DND-41 (cell line): ENCODE measurements at regions not wholly inside any gene's neighbourhood (a gene's known extent, or its start where the extent isn't known, plus 50 kb on each side); places are given as distances from the start of the nearest gene placed in this dataset.

Experiments used
- ATAC-seq: fragments of 200-7000 bp; cut with Tn5 transposase; 3 replicates; pipeline ENCODE4 v1.9.1; 2021; ENCODE audit warnings: low read depth; ENCODE audit not compliant: insufficient read depth
- DNase-seq: peaks from one replicate; pipeline ENCODE4 v3.0.0-alpha.2; 2020
- H2AFZ ChIP-seq: 2 replicates; pipeline ENCODE4 v1.6.0; 2012; ENCODE audit warnings: low read depth, low read length
- H3K27ac ChIP-seq: 2 replicates; pipeline ENCODE4 v1.5.1; 2012; ENCODE audit warnings: low read length, inconsistent platforms
- H3K27me3 ChIP-seq: fragments of 200-600 bp; sonication (generic); 2 replicates; pipeline ENCODE4 v1.6.0; 2012; ENCODE audit warnings: low read length, mild to moderate bottlenecking, inconsistent platforms; ENCODE audit not compliant: insufficient read depth, poor library complexity
- H3K36me3 ChIP-seq: 2 replicates; pipeline ENCODE4 v1.5.1; 2012; ENCODE audit warnings: low read length, inconsistent platforms; ENCODE audit not compliant: insufficient read depth
- H3K4me1 ChIP-seq: 2 replicates; pipeline ENCODE4 v1.5.1; 2012; ENCODE audit warnings: mild to moderate bottlenecking, low read length; ENCODE audit not compliant: insufficient read depth
- H3K4me2 ChIP-seq: 2 replicates; pipeline ENCODE4 v1.6.0; 2012; ENCODE audit warnings: mild to moderate bottlenecking, moderate library complexity, low read length, inconsistent platforms; ENCODE audit not compliant: insufficient read depth
- H3K4me3 ChIP-seq, 2 experiments: fragments of 200-600 bp in 1 of 2; shearing (Covaris generic) in 1 of 2; 2 replicates each; pipeline ENCODE4 v1.5.1; 2012 to 2016; ENCODE audit warnings: inconsistent platforms in 2 of 2, low read length in 2 of 2, mild to moderate bottlenecking in 2 of 2, low read depth in 1 of 2, moderate library complexity in 1 of 2
- H3K79me2 ChIP-seq: 2 replicates; pipeline ENCODE4 v1.6.0; 2012; ENCODE audit warnings: low read length, inconsistent platforms; ENCODE audit not compliant: insufficient read depth
- H3K9ac ChIP-seq: 2 replicates; pipeline ENCODE4 v1.6.0; 2012; ENCODE audit warnings: low read depth, mild to moderate bottlenecking, inconsistent platforms, low read length, moderate library complexity
- H3K9me3 ChIP-seq: 2 replicates; pipeline ENCODE4 v1.5.1; 2012; ENCODE audit warnings: low read length, moderate library complexity, mild to moderate bottlenecking, inconsistent platforms; ENCODE audit not compliant: insufficient read depth, severe bottlenecking
- H4K20me1 ChIP-seq: 2 replicates; pipeline ENCODE4 v1.6.0; 2012; ENCODE audit warnings: low read length; ENCODE audit not compliant: insufficient read depth
- CTCF ChIP-seq: IDR thresholded peaks from 2 replicates; pipeline ENCODE4 v1.5.1; 2012; ENCODE audit warnings: borderline replicate concordance, low read length, moderate library complexity, mild to moderate bottlenecking; ENCODE audit not compliant: poor library complexity, severe bottlenecking; ENCODE audit errors: extremely low read depth
- EZH2 ChIP-seq: IDR thresholded peaks from 3 replicates; pipeline ENCODE4 v1.6.1; 2012; ENCODE audit warnings: borderline replicate concordance, low read depth, mild to moderate bottlenecking, moderate library complexity, low read length, inconsistent platforms; ENCODE audit not compliant: severe bottlenecking

- H3K27me3 ChIP-seq: peaks cover 18% of the 10 kb centered on the region
- H3K4me3 ChIP-seq: no peak overlapping the region
- H3K9me3 ChIP-seq: no peaks in the 10 kb centered on the region
- H3K9ac ChIP-seq: no peak overlapping the region
- H3K4me2 ChIP-seq: no peak overlapping the region
- no peak overlapping the region for H3K27ac ChIP-seq
- no peak for TF ChIP-seq CTCF
- H4K20me1 ChIP-seq: no peaks in the 10 kb centered on the region
- H2AFZ ChIP-seq: no peak overlapping the region
- DNase-seq (no peak), ATAC-seq (no peak)
- H3K4me1 ChIP-seq: no peaks in the 10 kb centered on the region
- H3K79me2 ChIP-seq: no peaks in the 10 kb centered on the region
- H3K36me3 ChIP-seq: no peaks in the 10 kb centered on the region
Observed at GRCh38 chr1:38787041-38787440, 72.5 kb downstream of the RRAGC start.

- Histone ChIP-seq H3K36me3 (no peaks in the 10 kb centered on the region), H2AFZ (no peak overlapping the region), H3K79me2 (no peaks in the 10 kb centered on the region), H3K9me3 (no peaks in the 10 kb centered on the region), H3K4me1 (no peaks in the 10 kb centered on the region), H3K27ac (no peak overlapping the region), H3K4me3 (no peak overlapping the region), H3K27me3 (peaks cover 18% of the 10 kb centered on the region), H3K9ac (no peak overlapping the region), H4K20me1 (no peaks in the 10 kb centered on the region), H3K4me2 (no peak overlapping the region)
- TF ChIP-seq CTCF (no peak), EZH2 (no peak)
- no peak for ATAC-seq
- no peak for DNase-seq
Observed at GRCh38 chr1:38786040-38786436, 73.5 kb downstream of the RRAGC start.

GRCh38 chr1:38785285-38786039, 74.1 kb downstream of the RRAGC start:
- no peak for TF ChIP-seq CTCF
- no peak for TF ChIP-seq EZH2
- Histone ChIP-seq H3K27me3 (peaks cover 22% of the 10 kb centered on the region), H2AFZ (no peak overlapping the region), H3K4me2 (no peak overlapping the region), H4K20me1 (no peaks in the 10 kb centered on the region), H3K9ac (no peak overlapping the region), H3K79me2 (no peaks in the 10 kb centered on the region), H3K27ac (no peak overlapping the region), H3K9me3 (no peaks in the 10 kb centered on the region), H3K4me3 (no peak overlapping the region), H3K4me1 (no peaks in the 10 kb centered on the region), H3K36me3 (no peaks in the 10 kb centered on the region)
- no peak for ATAC-seq
- DNase-seq: no peak
